HT1080 (cell line): ENCODE measurements at regions not wholly inside any gene's neighbourhood (a gene's known extent, or its start where the extent isn't known, plus 50 kb on each side); places are given as distances from the start of the nearest gene placed in this dataset.
"Not testable (repeated sequence)": the region's sequence is repeated elsewhere in the genome, so short reads cannot be mapped to it uniquely, and the experiment has no call there.

Experiments
- DNase-seq: peaks from one replicate; pipeline ENCODE4 v3.0.0-alpha.2; 2015; ENCODE audit warnings: low read depth

GRCh38 chr18:14460364-14460763 lies 83.0 kb downstream of the POTEC start:
- DNase-seq, result not testable (repeated sequence)

- DNase-seq, result not testable (repeated sequence)
Observed at GRCh38 chr18:14459826-14460225, 83.6 kb downstream of the POTEC start.

GRCh38 chr18:14458009-14458945 lies 85.1 kb downstream of the POTEC start:
- not testable (repeated sequence) for DNase-seq

GRCh38 chr18:14450637-14451009 lies 92.8 kb downstream of the POTEC start:
- DNase-seq, result not testable (repeated sequence)

- not testable (repeated sequence) for DNase-seq
Observed at GRCh38 chr18:14449995-14450636, 93.3 kb downstream of the POTEC start.

- not testable (repeated sequence) for DNase-seq
Observed at GRCh38 chr18:14449062-14449461, 94.3 kb downstream of the POTEC start.

- not testable (repeated sequence) for DNase-seq
Observed at GRCh38 chr18:14447715-14448114, 95.7 kb downstream of the POTEC start.

- peak; percentile 12 for DNase-seq
Observed at GRCh38 chr18:14435460-14435859, 107.9 kb downstream of the POTEC start.

GRCh38 chr18:14432371-14432770 lies 111.0 kb downstream of the POTEC start:
- DNase-seq, result not testable (repeated sequence)

GRCh38 chr18:14431031-14431521 lies 112.3 kb downstream of the POTEC start:
- DNase-seq, result peak; percentile 23

GRCh38 chr18:14415806-14416205 lies 127.6 kb downstream of the POTEC start:
- DNase-seq, result not testable (repeated sequence)

GRCh38 chr18:14415399-14415798 lies 128.0 kb downstream of the POTEC start:
- not testable (repeated sequence) for DNase-seq

GRCh38 chr18:14395533-14395932 lies 147.9 kb downstream of the POTEC start:
- not testable (repeated sequence) for DNase-seq

- not testable (repeated sequence) for DNase-seq
Observed at GRCh38 chr18:14393563-14394103, 149.8 kb downstream of the POTEC start.

GRCh38 chr18:14392604-14393003 lies 150.8 kb downstream of the POTEC start:
- not testable (repeated sequence) for DNase-seq

GRCh38 chr18:14384961-14385360 lies 158.4 kb downstream of the POTEC start:
- not testable (repeated sequence) for DNase-seq

- not testable (repeated sequence) for DNase-seq
Observed at GRCh38 chr18:14382666-14383065, 160.7 kb downstream of the POTEC start.

GRCh38 chr18:14379489-14379888 lies 163.9 kb downstream of the POTEC start:
- DNase-seq, result not testable (repeated sequence)

GRCh38 chr18:14378376-14378775 lies 165.0 kb downstream of the POTEC start:
- DNase-seq, result not testable (repeated sequence)

- DNase-seq, result not testable (repeated sequence)
Observed at GRCh38 chr18:14361346-14361745, 182.1 kb downstream of the POTEC start.

GRCh38 chr18:14357553-14358297 lies 185.7 kb downstream of the POTEC start:
- DNase-seq, result not testable (repeated sequence)
